Loucy (cell line): ENCODE measurements at regions not wholly inside any gene's neighbourhood (a gene's known extent, or its start where the extent isn't known, plus 50 kb on each side); places are given as distances from the start of the nearest gene placed in this dataset.

Source experiments
- CTCF ChIP-seq: fragments of 200-600 bp; sonication (generic); conservative IDR thresholded peaks from 2 replicates; pipeline ENCODE4 v1.5.1; 2014; ENCODE audit warnings: mild to moderate bottlenecking, antibody characterized with exemption, low read length
- EZH2phosphoT487 ChIP-seq: fragments of 200-600 bp; IDR thresholded peaks from 2 replicates; pipeline ENCODE4 v1.6.1; 2018; ENCODE audit warnings: antibody characterized with exemption, mild to moderate bottlenecking, moderate library complexity, borderline replicate concordance

- TF ChIP-seq CTCF (no peak), EZH2phosphoT487 (no peak)
Observed at GRCh38 chr11:26048271-26048670, 283.7 kb upstream of the ANO3 start.
